ENCODE measurements at regions not wholly inside any gene's neighbourhood (a gene's known extent, or its start where the extent isn't known, plus 50 kb on each side); places are given as distances from the start of the nearest gene placed in this dataset.

DNA sequence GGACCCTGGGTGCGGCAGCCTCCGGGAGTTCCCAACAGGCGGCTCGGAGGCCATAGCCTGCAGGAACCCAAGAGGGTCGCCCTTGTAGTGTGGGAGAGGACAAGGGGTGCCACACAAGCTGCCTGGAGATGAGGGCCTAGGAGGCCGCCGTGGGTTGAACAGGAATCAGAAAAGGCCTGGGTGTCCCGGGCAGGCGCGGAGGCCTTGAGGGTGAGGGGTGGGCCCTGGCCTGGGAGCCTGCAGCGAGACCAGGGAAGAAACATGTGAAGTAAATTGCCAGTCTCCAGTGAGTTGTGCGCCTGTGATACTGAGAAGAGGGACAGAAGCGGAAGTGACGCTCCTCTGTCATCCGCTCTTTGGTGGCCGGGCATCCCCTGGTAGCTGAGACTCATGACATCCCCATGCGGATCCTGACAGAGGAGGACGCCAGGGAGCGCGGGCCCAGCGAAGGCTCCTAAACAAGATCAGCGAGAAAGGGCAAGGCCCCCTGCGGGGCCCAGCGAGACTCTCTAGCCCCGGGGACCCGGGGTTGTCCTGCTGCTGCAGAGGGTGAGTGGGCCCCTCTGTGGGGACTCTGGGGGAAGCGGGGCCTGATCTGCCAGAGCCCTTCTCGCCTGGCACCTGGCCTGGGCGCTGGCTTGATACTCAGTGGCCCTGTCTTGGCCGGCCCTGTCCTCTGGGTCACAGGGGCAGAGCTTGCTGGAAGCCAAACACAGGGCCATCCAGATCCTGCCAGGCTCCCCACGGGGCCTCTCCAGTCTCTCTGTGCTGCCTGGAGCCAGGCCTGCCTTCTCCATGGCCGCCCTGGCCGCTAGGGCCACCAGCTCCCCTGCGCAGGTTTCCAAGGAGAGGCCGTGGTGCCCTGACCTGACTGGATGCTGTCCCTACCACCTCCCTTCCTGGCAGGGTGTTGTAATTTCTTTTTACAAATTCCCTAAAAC, 788.4 kb downstream of the TLE4 start:
- DNase-seq (no peak), ATAC-seq (no peak)

- DNase-seq (no peak), ATAC-seq (no peak)
These were observed 787.5 kb downstream of the TLE4 start for GRCh38 chr9:80359291-80359690.

DNA sequence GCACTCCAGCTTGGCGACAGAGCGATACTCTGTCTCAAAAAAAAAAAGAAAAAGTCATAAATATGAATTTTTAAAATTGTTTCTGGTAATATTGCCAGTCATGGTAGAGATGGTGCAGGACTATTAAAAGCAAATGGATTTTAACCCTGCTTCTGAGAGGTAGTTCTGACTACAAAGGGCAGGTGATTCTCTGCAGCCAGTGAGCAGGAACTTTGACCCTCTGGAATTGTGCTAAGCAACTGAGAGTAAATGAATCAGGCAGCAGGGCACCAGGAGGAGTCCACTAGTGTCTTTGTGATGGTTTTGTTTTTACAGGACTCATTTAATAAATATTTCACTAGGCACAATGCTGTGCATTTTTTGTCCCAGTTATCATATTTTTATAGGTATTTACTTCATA, 781.2 kb downstream of the TLE4 start:
- no peak for DNase-seq
- ATAC-seq, result no peak

DNA sequence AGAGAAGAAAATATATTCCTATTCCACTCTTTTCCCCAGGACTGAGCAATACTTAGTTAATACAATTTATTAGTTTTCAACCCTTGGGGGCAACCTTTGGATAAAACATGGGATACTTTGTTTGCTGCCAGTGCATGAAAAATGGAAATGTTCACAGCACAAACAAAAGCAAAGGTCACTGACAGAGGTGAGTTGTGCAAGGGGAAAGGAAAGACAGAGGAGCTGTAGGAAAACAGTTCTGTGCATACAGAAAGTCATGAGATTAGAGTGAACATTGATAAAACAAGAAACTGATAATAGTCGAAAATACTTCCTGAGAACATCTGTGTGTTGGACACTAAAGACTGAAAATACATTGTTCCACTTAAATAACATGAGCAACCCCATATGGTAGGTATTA, 779.8 kb downstream of the TLE4 start:
- no peak for ATAC-seq

GRCh38 chr9:80326105-80326504, 754.3 kb downstream of the TLE4 start:
- ATAC-seq (no peak), DNase-seq (no peak)

More for the DNA sequence above, 779.8 kb downstream of the TLE4 start:
- DNase-seq, result no peak

DNA sequence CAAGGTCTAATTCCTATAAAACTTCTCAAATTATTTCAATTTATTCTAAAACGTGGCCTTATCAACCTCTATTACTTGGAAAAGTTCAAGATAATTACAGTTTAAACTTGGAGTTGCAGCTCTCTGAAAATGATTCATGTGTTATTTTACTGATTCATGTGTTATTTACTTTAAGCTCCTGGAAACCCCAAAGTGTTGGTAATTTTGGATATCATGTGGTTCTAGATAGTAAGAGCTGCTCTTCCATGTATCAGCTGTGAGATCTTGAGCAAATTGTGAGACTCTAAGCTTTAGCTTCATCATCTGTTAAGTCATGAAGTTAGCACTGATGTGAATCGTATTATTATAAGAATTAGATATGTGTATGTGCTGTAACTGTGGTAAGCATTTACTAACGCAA, 749.2 kb downstream of the TLE4 start:
- DNase-seq (no peak), ATAC-seq (no peak)

GRCh38 chr9:80320480-80320879, 748.7 kb downstream of the TLE4 start:
- ATAC-seq (no peak), DNase-seq (no peak)

GRCh38 chr9:80305136-80305535, 733.4 kb downstream of the TLE4 start:
- DNase-seq (no peak), ATAC-seq (no peak)

DNA sequence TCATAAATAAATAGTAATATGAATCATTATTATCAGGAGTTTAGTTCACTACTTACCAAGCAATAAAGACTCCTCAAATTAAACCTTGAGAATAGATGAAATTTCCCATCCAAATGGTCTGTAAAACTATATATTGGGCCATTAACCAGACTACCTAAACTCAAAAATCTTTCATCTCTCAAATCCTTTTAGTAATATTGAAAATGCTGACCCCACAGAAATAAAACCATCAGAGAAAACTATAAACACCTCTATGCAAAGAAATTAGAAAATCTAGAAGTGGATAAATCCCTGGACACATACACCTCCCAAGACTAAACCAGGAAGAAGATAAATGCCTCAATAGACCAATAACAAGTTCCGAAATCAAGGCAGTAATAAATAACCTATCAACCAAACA, 723.2 kb downstream of the TLE4 start:
- DNase-seq (no peak), ATAC-seq (no peak)

GRCh38 chr9:80294318-80294717, 722.6 kb downstream of the TLE4 start:
- ATAC-seq, result no peak
- DNase-seq, result no peak

- no peak for ATAC-seq
- DNase-seq, result no peak
These were observed 720.5 kb downstream of the TLE4 start for GRCh38 chr9:80292231-80292630.

DNA sequence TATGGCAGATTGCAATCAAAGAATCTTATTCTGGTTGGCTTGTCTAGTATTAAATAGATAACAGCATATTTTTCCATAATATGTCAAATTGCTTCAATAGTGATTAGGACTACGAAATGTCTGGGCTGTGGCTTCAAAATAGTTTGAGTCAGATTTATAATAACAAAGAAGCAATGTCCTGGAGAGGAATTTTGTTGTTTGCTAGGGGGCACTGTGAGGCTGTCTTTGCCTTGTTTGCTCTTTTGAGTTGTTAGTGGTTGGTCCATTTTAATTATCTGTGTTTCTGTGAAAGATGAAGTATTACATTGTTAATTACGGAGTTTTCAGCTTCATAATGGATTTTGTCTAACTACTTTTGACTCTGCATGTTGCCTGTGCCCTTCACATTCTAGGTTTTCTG, 713.6 kb downstream of the TLE4 start:
- no peak for DNase-seq
- ATAC-seq, result no peak

- no peak for ATAC-seq
- DNase-seq, result no peak
These were observed 711.0 kb downstream of the TLE4 start for GRCh38 chr9:80282766-80283165.

- ATAC-seq (no peak), DNase-seq (no peak)
These were observed 687.3 kb downstream of the TLE4 start for GRCh38 chr9:80259079-80259478.

GRCh38 chr9:80251778-80252177, 680.0 kb downstream of the TLE4 start:
- ATAC-seq (no peak), DNase-seq (no peak)

DNA sequence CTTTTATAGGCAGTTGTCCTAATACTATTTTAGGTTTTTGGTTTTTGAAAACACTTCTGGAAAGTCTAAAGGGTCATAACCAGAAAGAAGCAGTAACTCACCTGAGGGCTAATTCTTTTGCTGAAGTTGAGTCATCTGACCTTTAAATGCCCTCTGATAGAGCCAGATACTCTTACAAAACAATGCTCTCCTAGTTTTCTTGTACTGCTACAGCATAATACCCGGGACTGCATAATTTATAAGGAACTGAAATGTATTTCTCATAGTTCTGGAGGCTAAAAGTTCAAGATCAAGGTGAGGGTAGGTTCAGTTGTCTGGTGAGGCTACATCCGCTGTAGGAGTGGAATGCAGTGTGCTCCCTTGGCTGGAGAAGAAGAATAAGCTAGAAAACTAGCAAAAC, 670.3 kb downstream of the TLE4 start:
- ATAC-seq, result no peak

DNA sequence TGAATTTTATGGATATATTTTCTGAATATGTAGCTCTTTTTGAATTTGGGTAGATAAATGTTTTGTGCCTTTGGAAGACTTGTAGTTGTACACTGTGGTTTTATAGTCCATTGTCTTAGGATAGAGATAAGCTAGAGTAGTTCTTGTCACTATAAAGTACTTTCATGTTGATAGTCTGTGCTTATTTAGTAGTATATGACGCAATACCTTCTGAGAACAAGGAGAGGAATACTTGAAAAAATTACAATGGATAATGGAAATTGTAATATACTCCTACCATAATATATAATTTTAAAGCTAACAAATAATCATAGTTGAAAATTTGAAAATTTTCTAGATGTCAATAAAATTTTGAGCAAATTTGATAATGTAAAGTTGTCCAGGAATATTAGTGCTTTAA, 664.0 kb downstream of the TLE4 start:
- DNase-seq (no peak), ATAC-seq (no peak)

More for the DNA sequence above, 670.3 kb downstream of the TLE4 start:
- no peak for DNase-seq

DNA sequence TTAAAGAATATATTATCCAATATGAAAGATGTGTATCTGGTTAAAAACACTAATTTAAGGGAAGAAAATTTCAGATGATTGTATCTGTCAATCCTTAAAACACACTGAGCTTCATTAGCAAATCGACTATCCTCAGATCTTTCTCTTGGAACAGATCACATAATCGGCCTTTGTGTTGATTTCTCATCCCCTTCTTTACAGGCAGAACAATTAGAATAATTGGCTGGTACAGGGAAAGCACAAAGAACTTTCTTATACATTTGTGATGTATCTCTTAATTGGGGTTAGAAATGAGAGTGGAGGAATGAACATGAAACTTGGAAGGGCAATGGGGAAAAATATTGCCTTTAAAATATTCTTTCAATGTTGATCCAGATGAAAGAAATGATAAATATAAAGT, 662.1 kb downstream of the TLE4 start:
- no peak for DNase-seq
- no peak for ATAC-seq

DNA sequence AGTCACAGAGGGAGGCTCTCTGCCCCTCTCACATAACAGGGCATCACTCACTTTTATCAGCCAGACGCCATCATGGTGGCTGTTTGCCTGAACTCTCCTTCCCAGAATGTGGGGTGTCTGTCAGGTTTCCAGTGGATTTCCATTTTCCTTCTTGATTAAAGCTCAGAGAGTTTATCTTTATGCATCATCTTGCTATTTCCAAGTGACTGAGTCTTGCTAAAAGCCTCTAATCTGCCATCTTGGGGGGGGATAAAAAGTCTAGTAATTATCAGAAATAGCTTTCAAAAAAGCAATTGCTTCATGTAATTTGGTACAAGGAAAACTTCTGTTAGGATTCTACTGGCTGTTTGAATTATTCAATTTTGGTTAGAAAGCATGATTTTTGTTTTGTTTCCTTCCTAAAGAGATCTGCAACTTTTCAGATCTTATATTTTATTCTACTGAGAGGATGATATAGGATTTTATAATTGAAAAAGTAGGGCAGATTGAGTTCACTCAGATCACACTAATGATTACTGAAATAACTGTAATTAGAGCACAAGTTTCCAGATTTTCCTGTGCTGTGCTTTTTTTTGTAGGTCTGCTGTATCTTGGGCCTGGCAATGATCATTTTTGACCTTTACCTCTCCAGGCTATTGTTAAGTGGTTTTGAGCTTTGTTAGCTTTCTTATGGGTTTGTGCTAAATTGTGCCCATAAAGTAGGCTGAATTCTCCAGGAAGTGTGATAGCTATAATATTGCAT, 661.5 kb downstream of the TLE4 start:
- no peak for ATAC-seq
- no peak for DNase-seq

GRCh38 chr9:80231318-80232236, 659.8 kb downstream of the TLE4 start:
- DNase-seq (no peak), ATAC-seq (no peak)

- DNase-seq (no peak), ATAC-seq (no peak)
These were observed 652.1 kb downstream of the TLE4 start for GRCh38 chr9:80223897-80224296.

GRCh38 chr9:80222466-80223169, 650.9 kb downstream of the TLE4 start:
- no peak for DNase-seq
- no peak for ATAC-seq

Data from stimulated activated naive CD8-positive, alpha-beta T cell treated with anti-CD3 and anti-CD28 coated beads, Interleukin-15, Interleukin-2, amounts not matched to agents 100 U/mL and 50 U/mL, for 24 hours (primary cell).